GM23248 (cell line): ENCODE measurements at regions not wholly inside any gene's neighbourhood (a gene's known extent, or its start where the extent isn't known, plus 50 kb on each side); places are given as distances from the start of the nearest gene placed in this dataset. TPM values are rescaled to one million over a fixed set of nuclear protein-coding genes. Genes with fewer than 3 reads are reported as not detected.

Experiments
- DNase-seq: peaks from one replicate; pipeline ENCODE4 v3.0.0-alpha.2; 2015
- H2AFZ ChIP-seq: fragments of 200-600 bp; sonication (generic); 2 replicates; pipeline ENCODE4 v1.6.1; 2016; ENCODE audit warnings: antibody characterized with exemption
- H3F3A ChIP-seq: fragments of 200-600 bp; sonication (generic); 2 replicates; pipeline ENCODE4 v1.6.1; 2016; ENCODE audit warnings: mild to moderate bottlenecking, antibody characterized with exemption, mixed run types; ENCODE audit not compliant: insufficient read depth
- H3K27ac ChIP-seq: fragments of 200-600 bp; sonication (generic); 2 replicates; pipeline ENCODE4 v1.5.1; 2016; ENCODE audit warnings: mild to moderate bottlenecking
- H3K27me3 ChIP-seq: fragments of 200-600 bp; sonication (generic); replicated peaks from 2 replicates; pipeline ENCODE4 v1.6.1; 2016; ENCODE audit warnings: mild to moderate bottlenecking; ENCODE audit not compliant: insufficient read depth
- H3K36me3 ChIP-seq: fragments of 200-600 bp; sonication (generic); 2 replicates; pipeline ENCODE4 v1.6.1; 2016; ENCODE audit warnings: low read depth, mild to moderate bottlenecking
- H3K4me1 ChIP-seq: fragments of 200-600 bp; sonication (generic); 2 replicates; pipeline ENCODE4 v1.6.1; 2016; ENCODE audit warnings: mild to moderate bottlenecking; ENCODE audit not compliant: insufficient read depth
- H3K4me2 ChIP-seq: fragments of 200-600 bp; sonication (generic); one replicate; pipeline ENCODE4 v1.6.1; 2016; ENCODE audit warnings: mild to moderate bottlenecking; ENCODE audit not compliant: unreplicated experiment
- H3K4me3 ChIP-seq: fragments of 200-600 bp; sonication (generic); 2 replicates; pipeline ENCODE4 v1.5.1; 2016; ENCODE audit warnings: mild to moderate bottlenecking
- H3K79me2 ChIP-seq: fragments of 200-600 bp; sonication (generic); 2 replicates; pipeline ENCODE4 v1.6.1; 2016; ENCODE audit warnings: mild to moderate bottlenecking; ENCODE audit not compliant: insufficient read depth
- H3K9ac ChIP-seq: fragments of 200-600 bp; sonication (generic); 2 replicates; pipeline ENCODE4 v1.6.1; 2016; ENCODE audit warnings: mild to moderate bottlenecking
- H3K9me2 ChIP-seq: fragments of 200-600 bp; sonication (generic); 2 replicates; pipeline ENCODE4 v1.6.1; 2016; ENCODE audit warnings: mixed run types, mild to moderate bottlenecking, moderate library complexity; ENCODE audit not compliant: insufficient read depth
- H3K9me3 ChIP-seq: fragments of 200-600 bp; sonication (generic); one replicate; pipeline ENCODE4 v1.6.1; 2017; ENCODE audit warnings: low read depth
- H4K20me1 ChIP-seq: fragments of 200-600 bp; sonication (generic); 2 replicates; pipeline ENCODE4 v1.6.0; 2016; ENCODE audit not compliant: insufficient read depth
- EZH2 ChIP-seq: fragments of 200-600 bp; sonication (generic); IDR thresholded peaks from 2 replicates; pipeline ENCODE4 v1.6.1; 2018; ENCODE audit warnings: antibody characterized with exemption, mild to moderate bottlenecking; ENCODE audit not compliant: insufficient read depth, poor library complexity, severe bottlenecking
- EZH2phosphoT487 ChIP-seq: fragments of 200-600 bp; sonication (generic); IDR thresholded peaks from 2 replicates; pipeline ENCODE4 v1.6.1; 2018; ENCODE audit warnings: antibody characterized with exemption, moderate library complexity, mild to moderate bottlenecking, low read depth; ENCODE audit not compliant: insufficient read depth
- WGBS, 2 experiments: methylation state at CpG; one replicate each; pipeline ENCODE4 v1.1.6; 2015 to 2017; ENCODE audit warnings: low lambda C conversion rate in 2 of 2, low coverage in 1 of 2; ENCODE audit errors: missing lambda C conversion rate in 2 of 2; 5-methylcytosine and 5-hydroxymethylcytosine counted together
- in situ Hi-C: fragments of 300-500 bp; cut with MboI; formaldehyde crosslinking; loops from 2 replicates; pipeline ENCODE4 v1.15.0; 2020
- small RNA-seq: library from RNA; depleted of rRNA; stranded (forward); fragments of <200 nt; gene quantifications from one replicate; pipeline ENCODE3, GENCODE V24; 2014; ENCODE audit warnings: low read depth, low replicate concordance

- Histone ChIP-seq H3K4me1 (no peaks in the 10 kb centered on the region), H3K36me3 (no peaks in the 10 kb centered on the region), H3K27ac (no peak overlapping the region), H3K4me2 (no peak overlapping the region), H3K9me2 (no peaks in the 10 kb centered on the region), H3K4me3 (no peak overlapping the region), H3K79me2 (no peaks in the 10 kb centered on the region), H3K27me3 (no peaks in the 10 kb centered on the region), H3K9me3 (no peaks in the 10 kb centered on the region), H3K9ac (no peak overlapping the region), H4K20me1 (no peaks in the 10 kb centered on the region), H3F3A (no peaks in the 10 kb centered on the region), H2AFZ (no peak overlapping the region)
- DNase-seq = no peak
- WGBS, 2 experiments = 36 to 37% methylated on average over 3 of the region's 3 CpGs
- in situ Hi-C loops = no loop called here
- no peak for TF ChIP-seq EZH2phosphoT487
- no peak for TF ChIP-seq EZH2
Observed at GRCh38 chr5:11963227-11963626, 59.0 kb upstream of the CTNND2 start.

- Histone ChIP-seq H3K27ac (no peak overlapping the region), H3K4me3 (no peak overlapping the region), H3K79me2 (no peaks in the 10 kb centered on the region), H3K36me3 (no peaks in the 10 kb centered on the region), H3F3A (no peaks in the 10 kb centered on the region), H3K4me2 (no peak overlapping the region), H3K4me1 (no peaks in the 10 kb centered on the region), H3K9me3 (no peaks in the 10 kb centered on the region), H2AFZ (no peak overlapping the region), H3K9ac (no peak overlapping the region), H3K27me3 (no peaks in the 10 kb centered on the region), H4K20me1 (no peaks in the 10 kb centered on the region), H3K9me2 (no peaks in the 10 kb centered on the region)
- DNase-seq = no peak
- in situ Hi-C loops = no loop called here
- WGBS, 2 experiments = 0 to 1% methylated on average over 4 of the region's 4 CpGs
- no peak for TF ChIP-seq EZH2
- no peak for TF ChIP-seq EZH2phosphoT487
Observed at GRCh38 chr5:11962122-11962521, 57.9 kb upstream of the CTNND2 start.

GRCh38 chr5:11958321-11958720 lies 54.1 kb upstream of the CTNND2 start:
- Histone ChIP-seq H3K27ac (no peak overlapping the region), H3K9me2 (no peaks in the 10 kb centered on the region), H3K4me1 (no peaks in the 10 kb centered on the region), H3K9me3 (no peaks in the 10 kb centered on the region), H3K79me2 (no peaks in the 10 kb centered on the region), H3K36me3 (no peaks in the 10 kb centered on the region), H4K20me1 (no peaks in the 10 kb centered on the region), H3K4me3 (no peak overlapping the region), H3K4me2 (no peak overlapping the region), H3K9ac (no peak overlapping the region), H3F3A (no peaks in the 10 kb centered on the region), H2AFZ (no peak overlapping the region), H3K27me3 (no peaks in the 10 kb centered on the region)
- in situ Hi-C loops = no loop called here
- WGBS, 2 experiments = 2 to 8% methylated on average over 2 of the region's 2 CpGs
- no peak for TF ChIP-seq EZH2
- TF ChIP-seq EZH2phosphoT487 = no peak
- no peak for DNase-seq

GRCh38 chr5:11955331-11955730 lies 51.1 kb upstream of the CTNND2 start:
- no peak overlapping the region for H3K27ac ChIP-seq
- in situ Hi-C loops = no loop called here
- peak; percentile 0 for DNase-seq

More at GRCh38 chr5:11955331-11955730, 51.1 kb upstream of the CTNND2 start:
- H3K79me2 ChIP-seq = no peaks in the 10 kb centered on the region
- H3K4me2 ChIP-seq = no peak overlapping the region
- TF ChIP-seq EZH2 = no peak
- no peaks in the 10 kb centered on the region for H3F3A ChIP-seq
- no peaks in the 10 kb centered on the region for H3K4me1 ChIP-seq
- H3K27me3 ChIP-seq = no peaks in the 10 kb centered on the region
- no peak overlapping the region for H2AFZ ChIP-seq
- no peak overlapping the region for H3K9ac ChIP-seq
- H3K36me3 ChIP-seq = no peaks in the 10 kb centered on the region
- no peaks in the 10 kb centered on the region for H3K9me3 ChIP-seq
- H4K20me1 ChIP-seq = no peaks in the 10 kb centered on the region
- H3K4me3 ChIP-seq = no peak overlapping the region
- no peaks in the 10 kb centered on the region for H3K9me2 ChIP-seq

Small RNA genes lying in the stretch of these regions (small RNA-seq; reads per million reads assigned to genes)
- not detected for gene RNU6-679P
